Spinal cord (tissue), 9 donors: ENCODE measurements at regions not wholly inside any gene's neighbourhood (a gene's known extent, or its start where the extent isn't known, plus 50 kb on each side); places are given as distances from the start of the nearest gene placed in this dataset.

Source experiments
- DNase-seq, 6 donors: peaks; one replicate each; pipeline versions ENCODE4 v3.0.0 to v3.0.0-alpha.2; 2013 to 2015; ENCODE audit warnings: low spot score in 6 of 6, low read depth in 4 of 6
- H3K27ac ChIP-seq: one replicate; pipeline ENCODE4 v1.5.1; 2013; ENCODE audit warnings: low read depth, low read length, control low read depth
- H3K27me3 ChIP-seq: one replicate; pipeline ENCODE4 v1.6.1; 2013; ENCODE audit warnings: low read length; ENCODE audit not compliant: control insufficient read depth, insufficient read depth
- H3K36me3 ChIP-seq: one replicate; pipeline ENCODE4 v1.6.1; 2013; ENCODE audit warnings: low read length; ENCODE audit not compliant: control insufficient read depth, insufficient read depth
- H3K4me1 ChIP-seq: one replicate; pipeline ENCODE4 v1.6.1; 2013; ENCODE audit warnings: low read length; ENCODE audit not compliant: control insufficient read depth, insufficient read depth
- H3K4me3 ChIP-seq: one replicate; pipeline ENCODE4 v1.5.1; 2013; ENCODE audit warnings: low read depth, low read length, control low read depth
- H3K9me3 ChIP-seq: one replicate; pipeline ENCODE4 v1.6.1; 2013; ENCODE audit warnings: low read length; ENCODE audit not compliant: control insufficient read depth, insufficient read depth
- WGBS: methylation state at CpG from one replicate; pipeline ENCODE4 v1.1.5; 2013; ENCODE audit warnings: missing lambda C conversion rate; ENCODE audit not compliant: insufficient coverage; 5-methylcytosine and 5-hydroxymethylcytosine counted together
- donor health status: healthy.

DNA sequence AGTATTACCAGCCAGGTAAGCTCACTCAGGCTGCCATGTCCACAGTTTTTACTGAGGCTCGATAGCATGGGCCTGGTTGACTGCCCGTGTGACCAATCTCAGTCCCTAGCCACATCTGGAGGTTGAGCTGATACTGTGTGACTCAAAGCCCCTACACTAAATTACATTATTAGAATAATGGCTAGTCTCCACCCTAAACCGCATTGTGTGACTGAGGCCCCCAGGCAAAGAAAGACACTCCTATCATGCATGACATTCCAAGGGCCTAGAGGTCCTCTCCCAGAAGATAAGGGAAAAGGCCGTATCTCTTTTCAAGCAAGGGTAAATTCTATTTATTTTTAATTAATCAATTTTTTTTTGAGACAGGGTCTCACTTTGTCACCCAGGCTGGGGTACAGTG is 505.3 kb downstream of the HAPSTR1 start:
- no peaks in the 10 kb centered on the region for H3K27me3 ChIP-seq
- H3K27ac ChIP-seq: no peak overlapping the region

DNA sequence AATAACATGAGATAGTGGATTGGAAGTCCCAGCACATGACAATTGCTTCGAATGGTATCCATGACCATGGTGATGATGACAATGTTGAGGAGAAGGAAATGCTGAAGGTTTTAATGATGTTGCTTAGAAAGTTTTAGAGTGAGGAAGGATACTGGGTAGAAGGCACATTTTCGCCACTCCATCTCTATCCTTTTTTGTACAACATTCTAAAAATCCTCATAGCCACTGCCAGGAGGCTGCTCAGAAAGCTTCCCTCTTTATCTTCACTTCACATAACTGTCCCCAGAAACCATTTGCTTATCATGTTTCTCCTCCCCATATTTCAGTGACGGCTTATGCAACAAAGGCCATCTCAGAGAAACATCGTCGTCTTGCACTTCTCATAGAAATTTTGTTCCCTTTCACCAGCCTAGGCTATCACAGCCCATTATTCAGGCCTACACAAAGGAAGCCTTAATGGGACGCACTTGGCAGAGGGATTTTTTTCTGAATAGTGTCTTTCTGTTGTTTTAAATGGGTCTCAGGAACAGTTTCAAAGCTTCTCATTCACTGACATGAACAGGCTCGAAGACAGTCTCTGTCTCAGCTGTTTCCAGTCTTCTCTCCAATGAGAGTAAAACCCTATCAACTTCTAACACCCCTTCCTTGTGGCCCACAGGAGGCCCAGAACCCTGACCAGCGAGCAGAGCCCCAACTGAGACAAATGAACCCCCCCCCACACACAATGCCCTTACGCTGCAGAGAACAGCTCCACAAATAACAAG is 506.7 kb downstream of the HAPSTR1 start:
- no peak overlapping the region for H3K4me3 ChIP-seq
- DNase-seq: peak in 4 of 6 donors; percentile 20 to 74 (median 49)
- H3K9me3 ChIP-seq: no peaks in the 10 kb centered on the region
- H3K36me3 ChIP-seq: no peaks in the 10 kb centered on the region
- peak overlapping the region; percentile 58 for H3K27ac ChIP-seq
- 41% methylated on average over 7 of the region's 9 CpGs for WGBS
- peaks cover 6% of the 10 kb centered on the region for H3K4me1 ChIP-seq
- no peaks in the 10 kb centered on the region for H3K27me3 ChIP-seq

More for the DNA sequence above, 505.3 kb downstream of the HAPSTR1 start:
- Histone ChIP-seq H3K4me3 (no peak overlapping the region), H3K9me3 (no peaks in the 10 kb centered on the region), H3K36me3 (no peaks in the 10 kb centered on the region), H3K4me1 (peaks cover 6% of the 10 kb centered on the region)
- 100% methylated on average over 1 of the region's 4 CpGs for WGBS
- DNase-seq: no peak

DNA sequence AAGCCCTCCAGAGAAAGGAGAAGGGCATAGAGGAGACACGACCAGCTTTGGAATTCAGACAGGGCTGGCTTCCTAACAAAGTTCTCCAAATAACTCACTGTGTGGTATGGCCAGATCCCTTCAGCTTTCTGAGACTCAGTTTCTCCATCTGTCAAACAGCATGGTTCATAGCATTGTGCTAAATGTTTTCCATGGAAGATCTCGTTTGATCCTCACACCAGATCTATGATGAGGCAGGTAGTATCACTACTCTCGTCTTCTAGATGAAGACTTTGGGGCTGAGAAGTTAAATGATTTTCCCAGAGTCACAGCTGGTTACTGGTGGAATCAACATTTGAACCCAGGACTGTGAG is 507.3 kb downstream of the HAPSTR1 start:
- WGBS: no CpG with 5 or more reads among the region's 3 CpGs
- Histone ChIP-seq H3K27me3 (no peaks in the 10 kb centered on the region), H3K9me3 (no peaks in the 10 kb centered on the region), H3K4me1 (peaks cover 6% of the 10 kb centered on the region), H3K27ac (peak overlapping the region; percentile 58), H3K36me3 (no peaks in the 10 kb centered on the region), H3K4me3 (no peak overlapping the region)
- DNase-seq: no peak

DNA sequence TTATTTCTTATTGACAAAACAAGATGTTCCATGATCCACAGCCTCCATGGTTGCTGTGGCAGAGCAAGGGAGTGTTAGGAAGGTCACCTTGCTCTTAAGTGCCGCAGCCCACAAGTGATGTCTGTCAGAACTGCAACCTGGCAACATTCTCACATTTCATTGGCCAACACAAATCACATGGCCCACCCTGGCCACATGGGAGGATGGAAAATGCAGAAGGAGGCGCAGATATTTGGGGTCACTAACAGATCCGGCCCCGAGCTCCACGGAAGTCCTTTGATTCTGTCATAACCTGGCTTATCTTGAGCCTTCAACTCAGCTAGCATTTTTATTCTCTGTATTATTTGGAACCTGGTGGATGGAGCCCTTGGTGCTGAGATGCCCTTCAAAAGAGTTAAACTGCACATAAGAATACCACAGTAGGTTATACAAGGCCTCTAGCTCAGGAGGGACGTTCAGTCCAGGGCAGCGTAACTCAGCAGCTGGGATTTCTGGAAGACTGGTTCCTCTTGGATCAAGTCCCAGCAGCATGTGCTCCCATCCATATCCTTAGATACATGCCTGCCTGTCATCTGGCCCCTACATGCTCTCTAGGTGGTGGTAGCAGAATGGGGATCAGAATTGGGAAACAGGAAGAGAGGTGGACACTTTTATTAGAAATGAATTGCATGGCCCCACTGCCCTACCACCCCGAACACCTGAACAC is 508.1 kb downstream of the HAPSTR1 start:
- Histone ChIP-seq H3K9me3 (no peaks in the 10 kb centered on the region), H3K27me3 (no peaks in the 10 kb centered on the region), H3K36me3 (no peaks in the 10 kb centered on the region), H3K4me3 (no peak overlapping the region), H3K4me1 (peaks cover 6% of the 10 kb centered on the region), H3K27ac (no peak overlapping the region)
- WGBS: 80% methylated on average over 1 of the region's 8 CpGs
- DNase-seq: peak in 1 of 6 donors; percentile 21

DNA sequence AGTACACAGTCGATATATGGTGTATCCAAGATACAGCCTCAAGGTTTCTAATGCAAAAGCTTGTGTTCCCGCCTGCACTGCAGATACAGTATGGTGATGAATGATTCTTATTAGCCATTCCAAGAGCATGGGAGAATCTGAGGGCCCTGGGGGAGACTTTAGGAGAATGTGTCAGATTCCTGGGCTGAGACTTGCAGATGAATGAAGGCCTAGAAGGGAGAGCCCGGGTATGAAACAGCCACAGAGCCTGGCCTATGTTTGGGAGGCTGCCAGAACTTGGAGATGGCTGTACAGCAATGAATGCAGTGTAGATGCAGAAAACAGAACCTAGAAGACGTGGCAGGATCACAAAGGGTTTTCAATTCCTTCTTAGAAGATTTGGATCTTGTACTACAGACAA is 510.7 kb downstream of the HAPSTR1 start:
- WGBS: 31% methylated on average over 2 of the region's 4 CpGs
- peak in 5 of 6 donors; percentile 17 to 88 (median 31) for DNase-seq

DNA sequence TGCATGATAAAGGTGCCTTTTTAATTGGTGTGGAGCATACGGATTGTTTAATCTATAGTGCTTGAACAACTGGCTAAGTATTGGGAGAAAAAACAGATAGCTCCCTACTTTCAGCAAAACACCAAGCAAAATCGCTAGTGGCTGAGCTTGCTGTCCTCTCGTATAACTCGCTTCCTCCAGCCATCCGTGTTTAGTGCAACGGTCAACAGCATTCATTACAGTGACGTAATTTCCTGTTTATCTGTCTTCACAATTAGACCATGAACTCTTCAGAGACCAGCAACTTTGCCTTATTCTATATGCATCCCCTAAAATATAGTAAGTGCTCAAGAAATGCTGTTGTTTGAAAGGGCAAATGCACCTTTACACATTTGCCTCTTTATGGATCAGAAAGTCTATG is 511.9 kb downstream of the HAPSTR1 start:
- Histone ChIP-seq H3K27me3 (no peaks in the 10 kb centered on the region), H3K4me1 (peaks cover 3% of the 10 kb centered on the region), H3K9me3 (no peaks in the 10 kb centered on the region), H3K4me3 (no peak overlapping the region), H3K36me3 (no peaks in the 10 kb centered on the region), H3K27ac (no peak overlapping the region)
- WGBS: 61% methylated on average over 4 of the region's 7 CpGs
- no peak for DNase-seq

More for the DNA sequence above, 510.7 kb downstream of the HAPSTR1 start:
- Histone ChIP-seq H3K9me3 (no peaks in the 10 kb centered on the region), H3K4me3 (no peak overlapping the region), H3K36me3 (no peaks in the 10 kb centered on the region), H3K27me3 (no peaks in the 10 kb centered on the region), H3K4me1 (peaks cover 6% of the 10 kb centered on the region), H3K27ac (no peak overlapping the region)

DNA sequence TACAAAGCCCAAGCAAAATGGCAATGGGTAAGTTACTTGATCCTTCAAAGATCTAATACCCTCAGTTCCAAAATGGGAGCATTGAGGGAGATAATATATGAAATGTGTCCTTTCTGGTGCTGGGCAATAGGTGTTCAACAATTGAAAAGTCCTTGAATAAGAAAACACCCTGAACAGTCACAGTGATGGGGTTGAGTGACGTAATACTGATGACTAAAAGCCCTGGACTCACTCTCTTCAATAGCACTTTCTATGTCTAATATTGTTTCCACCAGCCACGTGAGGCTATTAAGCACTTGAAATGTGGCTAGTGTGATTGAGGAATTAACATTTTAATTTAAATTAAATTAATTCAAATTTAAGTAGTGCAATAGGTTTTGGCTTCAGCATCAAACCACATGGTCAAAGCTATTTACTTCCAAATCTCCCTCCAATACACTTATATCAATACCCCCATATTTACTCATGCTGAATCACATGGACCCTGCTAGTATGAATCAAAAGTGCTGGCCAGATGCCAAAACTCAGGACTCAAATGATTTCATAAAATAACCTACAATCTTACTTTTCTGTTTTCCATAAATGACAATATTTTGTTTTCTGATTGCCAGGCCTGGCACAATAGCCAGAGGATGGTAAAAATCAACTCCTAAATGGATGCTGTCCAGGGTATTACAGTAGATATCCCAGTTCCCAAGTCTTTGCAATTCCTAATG is 516.2 kb downstream of the HAPSTR1 start:
- no peaks in the 10 kb centered on the region for H3K36me3 ChIP-seq
- no CpG with 5 or more reads among the region's 2 CpGs for WGBS
- H3K27ac ChIP-seq: no peak overlapping the region
- H3K27me3 ChIP-seq: no peaks in the 10 kb centered on the region
- no peak for DNase-seq
- no peaks in the 10 kb centered on the region for H3K9me3 ChIP-seq
- no peaks in the 10 kb centered on the region for H3K4me1 ChIP-seq
- no peak overlapping the region for H3K4me3 ChIP-seq

DNA sequence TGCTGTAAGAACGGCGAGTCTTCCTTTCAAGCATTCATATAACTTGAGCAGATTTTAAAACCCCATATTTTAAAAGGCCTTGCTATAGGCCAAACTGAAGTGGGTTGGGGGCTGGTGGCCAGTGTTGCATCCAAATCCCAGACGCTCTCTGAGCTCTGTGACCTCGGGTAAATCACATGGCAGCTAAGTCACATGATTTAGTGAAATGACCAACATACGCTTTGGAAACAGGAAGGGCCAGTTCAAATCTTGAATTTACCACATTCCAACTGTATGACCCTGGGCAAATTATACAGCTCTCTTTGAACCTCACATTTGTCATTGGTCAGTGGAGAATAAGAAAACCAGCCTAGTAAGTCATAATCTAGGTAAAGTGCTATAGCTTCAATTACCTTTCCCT is 519.3 kb downstream of the HAPSTR1 start:
- Histone ChIP-seq H3K9me3 (no peaks in the 10 kb centered on the region), H3K4me1 (no peaks in the 10 kb centered on the region), H3K27me3 (no peaks in the 10 kb centered on the region), H3K27ac (no peak overlapping the region), H3K4me3 (no peak overlapping the region), H3K36me3 (no peaks in the 10 kb centered on the region)
- WGBS: 82% methylated on average over 2 of the region's 5 CpGs
- DNase-seq: no peak

DNA sequence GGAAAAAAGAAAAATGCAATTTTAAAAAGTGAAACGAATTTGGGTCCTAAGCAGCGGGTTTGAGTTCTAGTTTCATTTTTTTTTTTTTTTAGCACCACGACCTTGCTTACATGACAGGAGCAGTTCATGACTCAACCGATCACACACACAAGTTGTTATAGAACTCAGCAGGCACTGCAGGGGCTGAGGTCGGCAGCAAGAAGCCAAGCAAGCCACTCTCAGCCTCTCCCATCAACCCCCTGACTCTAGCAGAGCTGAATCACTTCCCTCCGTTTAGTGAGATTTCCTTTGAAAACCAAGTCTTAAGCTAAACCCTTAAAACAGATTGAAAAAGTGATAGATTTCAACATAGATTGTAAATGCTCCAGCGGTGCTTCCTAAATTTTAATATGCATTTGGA is 520.8 kb downstream of the HAPSTR1 start:
- H3K4me3 ChIP-seq: no peak overlapping the region
- H3K27ac ChIP-seq: no peak overlapping the region
- DNase-seq: no peak
- H3K9me3 ChIP-seq: no peaks in the 10 kb centered on the region
- H3K27me3 ChIP-seq: no peaks in the 10 kb centered on the region
- WGBS: 58% methylated on average over 3 of the region's 7 CpGs
- no peaks in the 10 kb centered on the region for H3K4me1 ChIP-seq
- no peaks in the 10 kb centered on the region for H3K36me3 ChIP-seq
